Esophagus (tissue), 2 donors: ENCODE measurements at regions not wholly inside any gene's neighbourhood (a gene's known extent, or its start where the extent isn't known, plus 50 kb on each side); places are given as distances from the start of the nearest gene placed in this dataset.
"Not testable (repeated sequence)": the region's sequence is repeated elsewhere in the genome, so short reads cannot be mapped to it uniquely, and the experiment has no call there.

ENCODE experiments used
- H3K27ac ChIP-seq, 2 donors: one replicate each; pipeline ENCODE4 v1.5.1; 2013; ENCODE audit warnings: low read depth in 2 of 2, mild to moderate bottlenecking in 2 of 2, inconsistent platforms in 1 of 2, low read length in 1 of 2, moderate library complexity in 1 of 2
- H3K27me3 ChIP-seq, 2 donors: one replicate each; pipeline ENCODE4 v1.6.1; 2013; ENCODE audit warnings: low read length in 2 of 2, control low read depth in 1 of 2, mild to moderate bottlenecking in 1 of 2; ENCODE audit not compliant: insufficient read depth in 2 of 2, control insufficient read depth in 1 of 2
- H3K36me3 ChIP-seq, 2 donors: one replicate each; pipeline ENCODE4 v1.6.1; 2013; ENCODE audit warnings: low read length in 1 of 2; ENCODE audit not compliant: control insufficient read depth in 2 of 2, insufficient read depth in 2 of 2
- H3K4me1 ChIP-seq, 2 donors: one replicate each; pipeline ENCODE4 v1.6.1; 2013; ENCODE audit warnings: low read length in 1 of 2; ENCODE audit not compliant: control insufficient read depth in 2 of 2, insufficient read depth in 2 of 2
- H3K4me3 ChIP-seq, 2 donors: one replicate each; pipeline ENCODE4 v1.5.1; 2013; ENCODE audit warnings: low read length in 2 of 2, mild to moderate bottlenecking in 2 of 2, low read depth in 1 of 2, moderate library complexity in 1 of 2
- H3K9me3 ChIP-seq, 2 donors: one replicate each; pipeline ENCODE4 v1.6.1; 2013; ENCODE audit warnings: mild to moderate bottlenecking in 2 of 2, low read depth in 1 of 2, low read length in 1 of 2, moderate library complexity in 1 of 2; ENCODE audit not compliant: control insufficient read depth in 2 of 2, insufficient read depth in 1 of 2
- WGBS, 2 donors: extraction: QIAGEN DNeasy Blood & Tissue Kit; methylation state at CpG; one replicate each; pipeline ENCODE4 v1.1.7; 2013; 5-methylcytosine and 5-hydroxymethylcytosine counted together
- donor health status: healthy with polysubstance abuse.
- donor health status: Bipolar disorder and iron deficiency.

- no peaks in the 10 kb centered on the region for H3K27me3 ChIP-seq
- 70 to 74% methylated on average over 6 of the region's 6 CpGs for WGBS, 2 donors
- H3K9me3 ChIP-seq: no peaks in the 10 kb centered on the region
- no peak overlapping the region for H3K27ac ChIP-seq
- H3K36me3 ChIP-seq: no peaks in the 10 kb centered on the region
- no peak overlapping the region for H3K4me3 ChIP-seq
- H3K4me1 ChIP-seq: no peaks in the 10 kb centered on the region
Observed at GRCh38 chr15:67928666-67929065, 88.8 kb upstream of the RNU6-1 start.

DNA sequence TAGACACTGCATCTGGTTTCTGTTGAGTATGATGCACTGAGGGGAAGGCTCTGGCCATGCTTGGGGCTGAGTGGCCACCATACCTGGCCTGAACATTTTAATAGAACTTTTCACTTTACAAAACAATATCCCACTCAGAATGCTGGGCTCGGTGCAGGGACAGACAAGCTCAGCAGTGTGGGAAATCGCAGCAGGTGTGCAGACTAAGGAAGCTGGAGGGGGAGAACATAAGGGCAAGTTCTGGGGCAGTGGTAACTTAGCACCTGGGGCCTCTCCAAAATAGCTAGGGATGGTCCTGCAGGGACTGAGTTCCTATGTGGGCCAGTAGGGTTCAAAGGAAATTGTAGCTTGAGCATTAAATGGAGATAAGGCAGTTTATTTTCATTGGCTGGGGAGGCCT, 90.9 kb upstream of the RNU6-1 start:
- Histone ChIP-seq H3K4me1 (no peaks in the 10 kb centered on the region), H3K36me3 (no peaks in the 10 kb centered on the region), H3K9me3 (no peaks in the 10 kb centered on the region), H3K27ac (no peak overlapping the region), H3K4me3 (no peak overlapping the region), H3K27me3 (no peaks in the 10 kb centered on the region)
- 79 to 92% methylated on average over 2 of the region's 2 CpGs for WGBS, 2 donors

GRCh38 chr15:67931861-67932260, 92.0 kb upstream of the RNU6-1 start:
- H3K27me3 ChIP-seq: no peaks in the 10 kb centered on the region
- no peaks in the 10 kb centered on the region for H3K9me3 ChIP-seq
- no peaks in the 10 kb centered on the region for H3K4me1 ChIP-seq
- H3K27ac ChIP-seq: no peak overlapping the region
- no peaks in the 10 kb centered on the region for H3K36me3 ChIP-seq
- 78 to 80% methylated on average over 3 of the region's 3 CpGs for WGBS, 2 donors
- no peak overlapping the region for H3K4me3 ChIP-seq

- H3K4me1 ChIP-seq, H3K4me3 ChIP-seq, H3K27ac ChIP-seq, H3K9me3 ChIP-seq, H3K36me3 ChIP-seq, H3K27me3 ChIP-seq: not testable (repeated sequence)
- WGBS, 2 donors: 81 to 84% methylated on average over 3 of the region's 3 CpGs
Observed at GRCh38 chr15:67934126-67934525, 94.3 kb upstream of the RNU6-1 start.

- Histone ChIP-seq H3K4me3 (no peak overlapping the region), H3K9me3 (no peaks in the 10 kb centered on the region), H3K36me3 (no peaks in the 10 kb centered on the region), H3K4me1 (no peaks in the 10 kb centered on the region), H3K27ac (no peak overlapping the region), H3K27me3 (no peaks in the 10 kb centered on the region)
Observed at GRCh38 chr15:67935244-67935643, 95.4 kb upstream of the RNU6-1 start.

- no peaks in the 10 kb centered on the region for H3K27me3 ChIP-seq
- no peaks in the 10 kb centered on the region for H3K9me3 ChIP-seq
- H3K4me1 ChIP-seq: no peaks in the 10 kb centered on the region
- no peak overlapping the region for H3K27ac ChIP-seq
- 85 to 87% methylated on average over 5 of the region's 5 CpGs for WGBS, 2 donors
- H3K36me3 ChIP-seq: no peaks in the 10 kb centered on the region
- no peak overlapping the region for H3K4me3 ChIP-seq
Observed at GRCh38 chr15:67936258-67936657, 96.4 kb upstream of the RNU6-1 start.

- Histone ChIP-seq H3K27me3 (no peaks in the 10 kb centered on the region), H3K9me3 (no peaks in the 10 kb centered on the region), H3K4me3 (no peak overlapping the region), H3K36me3 (no peaks in the 10 kb centered on the region), H3K27ac (no peak overlapping the region), H3K4me1 (peaks cover 0 to 2% of the 10 kb centered on the region in 2 donors)
- 90 to 92% methylated on average over 3 of the region's 3 CpGs for WGBS, 2 donors
Observed at GRCh38 chr15:67937153-67937761, 97.4 kb upstream of the RNU6-1 start.

DNA sequence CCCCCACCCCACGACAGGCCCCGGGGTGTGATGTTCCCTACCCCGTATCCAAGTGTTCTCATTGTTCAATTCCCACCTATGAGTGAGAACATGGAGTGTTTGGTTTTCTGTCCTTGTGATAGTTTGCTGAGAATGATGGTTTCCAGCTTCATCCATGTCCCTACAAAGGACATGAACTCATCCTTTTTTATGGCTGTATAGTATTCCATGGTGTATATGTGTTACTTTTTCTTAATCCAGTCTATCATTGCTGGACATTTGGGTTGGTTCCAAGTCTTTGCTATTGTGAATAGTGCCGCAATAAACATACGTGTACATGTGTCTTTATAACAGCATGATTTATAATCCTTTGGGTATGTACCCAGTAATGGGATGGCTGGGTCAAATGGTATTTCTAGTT, 99.3 kb upstream of the RNU6-1 start:
- 95 to 96% methylated on average over 5 of the region's 5 CpGs for WGBS, 2 donors
- not testable (repeated sequence) for H3K36me3 ChIP-seq, H3K4me1 ChIP-seq, H3K27ac ChIP-seq, H3K4me3 ChIP-seq, H3K9me3 ChIP-seq, H3K27me3 ChIP-seq

DNA sequence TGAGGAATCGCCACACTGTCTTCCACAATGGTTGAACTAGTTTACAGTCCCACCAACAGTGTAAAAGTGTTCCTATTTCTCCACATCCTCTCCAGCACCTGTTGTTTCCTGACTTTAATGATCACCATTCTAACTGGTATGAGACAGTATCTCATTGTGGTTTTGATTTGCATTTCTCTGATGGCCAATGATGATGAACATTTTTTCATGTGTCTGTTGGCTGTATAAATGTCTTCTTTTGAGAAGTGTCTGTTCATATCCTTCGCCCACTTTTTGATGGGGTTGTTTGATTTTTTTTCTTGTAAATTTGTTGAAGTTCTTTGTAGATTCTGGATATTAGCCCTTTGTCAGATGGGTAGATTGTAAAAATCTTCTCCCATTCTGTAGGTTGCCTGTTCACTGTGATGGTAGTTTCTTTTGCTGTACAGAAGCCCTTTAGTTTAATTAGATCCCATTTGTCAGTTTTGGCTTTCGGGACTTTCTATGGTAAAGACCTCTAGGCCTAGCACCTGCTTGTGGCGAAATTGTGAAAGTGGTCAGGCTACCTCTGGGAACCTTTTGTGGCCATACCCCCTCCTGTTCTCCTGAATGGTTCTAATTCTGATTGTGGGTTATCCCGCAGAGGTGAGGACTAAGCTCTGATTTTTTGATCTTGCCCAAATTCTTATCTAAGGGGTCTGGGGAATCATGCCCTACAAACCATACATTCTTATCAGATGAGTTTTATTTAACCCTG, 99.9 kb upstream of the RNU6-1 start:
- H3K4me1 ChIP-seq, H3K4me3 ChIP-seq, H3K27ac ChIP-seq, H3K9me3 ChIP-seq, H3K27me3 ChIP-seq, H3K36me3 ChIP-seq: not testable (repeated sequence)
- 71 to 72% methylated on average over 4 to 5 of the region's 5 CpGs for WGBS, 2 donors

GRCh38 chr15:67940324-67940719, 100.5 kb upstream of the RNU6-1 start:
- Histone ChIP-seq H3K9me3 (no peaks in the 10 kb centered on the region), H3K4me1 (peaks cover 0 to 2% of the 10 kb centered on the region in 2 donors), H3K36me3 (no peaks in the 10 kb centered on the region), H3K4me3 (no peak overlapping the region), H3K27ac (no peak overlapping the region), H3K27me3 (no peaks in the 10 kb centered on the region)
- WGBS, 2 donors: 96 to 97% methylated on average over 1 of the region's 1 CpG
